GM19328 (cell line): ENCODE measurements at regions not wholly inside any gene's neighbourhood (a gene's known extent, or its start where the extent isn't known, plus 50 kb on each side); places are given as distances from the start of the nearest gene placed in this dataset.

Source experiments
- ATAC-seq: cut with Tn5 transposase; IDR thresholded peaks from one replicate; pipeline ENCODE4 v1.9.1; 2021; ENCODE audit warnings: mild to moderate bottlenecking, moderate library complexity; ENCODE audit not compliant: unreplicated experiment

DNA sequence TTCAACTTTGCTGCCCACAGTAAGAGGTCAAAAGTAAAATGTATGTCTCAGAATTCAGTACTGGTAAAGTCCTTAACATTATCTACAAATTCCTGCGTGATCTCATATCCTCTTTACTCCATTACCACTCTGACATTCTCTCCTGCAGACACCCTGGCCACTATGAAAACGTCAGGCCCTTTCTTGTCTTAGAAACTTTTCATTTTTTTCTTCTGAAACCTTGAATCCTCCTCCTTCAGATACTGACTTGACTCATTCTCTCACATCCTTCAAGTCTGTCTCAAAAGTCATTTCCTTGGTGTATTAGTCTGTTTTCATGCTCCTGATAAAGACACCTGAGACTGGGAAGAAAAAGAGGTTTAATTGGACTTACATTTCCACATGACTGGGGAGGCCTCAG is 262.3 kb downstream of the POU4F1 start:
- ATAC-seq, result peak; percentile 85

- no peak for ATAC-seq
These were observed 263.4 kb downstream of the POU4F1 start for GRCh38 chr13:78339927-78340326.

DNA sequence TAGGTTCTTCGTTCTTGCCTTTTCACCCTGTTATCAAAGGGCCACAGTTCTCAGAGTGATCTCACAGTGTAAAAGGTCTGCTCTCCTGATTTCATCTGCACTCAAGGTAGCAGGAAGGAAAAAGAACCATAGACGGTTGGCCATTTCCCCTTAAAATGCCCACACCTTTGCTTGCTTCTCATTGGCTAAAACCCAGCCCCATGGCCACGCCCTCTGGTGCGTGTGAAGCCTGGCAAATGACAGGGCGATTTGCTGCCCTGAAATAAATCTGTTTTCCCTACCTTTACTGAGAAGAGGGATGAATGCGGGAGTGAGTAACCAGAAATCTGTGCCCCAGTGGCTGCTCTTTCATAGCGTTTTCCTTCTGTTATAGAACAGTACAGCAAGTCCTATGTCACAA is 269.3 kb downstream of the POU4F1 start:
- no peak for ATAC-seq

- ATAC-seq, result no peak
These were observed 276.7 kb downstream of the POU4F1 start for GRCh38 chr13:78326633-78327032.

DNA sequence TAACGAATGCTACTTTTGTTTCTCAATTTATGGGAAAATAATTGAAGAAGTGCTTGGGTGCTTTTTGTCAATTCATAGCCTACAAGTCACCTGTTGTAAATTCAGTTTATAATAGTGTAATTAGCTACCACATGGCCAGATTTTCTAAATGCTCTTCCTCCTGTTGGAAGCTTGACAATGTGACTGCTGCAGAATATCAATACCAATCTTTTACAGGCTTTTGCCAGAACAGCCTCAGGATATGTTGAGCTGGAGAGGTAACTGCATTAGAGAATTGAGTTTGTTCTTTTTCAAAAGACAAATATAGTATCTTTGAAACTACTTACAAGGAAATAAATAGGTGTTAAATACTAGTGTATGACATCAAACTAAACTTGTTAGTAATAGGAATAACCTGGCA is 277.8 kb downstream of the POU4F1 start:
- no peak for ATAC-seq

DNA sequence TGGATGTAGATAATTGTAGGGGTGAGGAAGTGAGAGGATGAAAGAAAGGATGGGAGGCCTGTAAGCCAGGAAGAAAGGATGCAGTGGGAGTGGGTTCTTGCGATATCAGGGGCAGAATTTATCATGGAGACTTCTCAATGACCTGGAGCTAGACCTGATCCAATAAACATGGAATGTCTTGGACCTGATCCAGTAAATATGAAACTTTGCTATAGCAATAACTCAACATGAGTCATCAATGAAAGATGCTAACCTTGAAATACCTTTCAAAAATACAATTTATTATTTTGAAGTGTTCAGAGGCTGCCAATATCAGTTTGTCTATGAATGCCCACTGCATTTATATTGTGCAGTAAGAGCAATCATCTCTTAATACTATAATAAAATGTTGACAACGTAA is 279.5 kb downstream of the POU4F1 start:
- no peak for ATAC-seq

DNA sequence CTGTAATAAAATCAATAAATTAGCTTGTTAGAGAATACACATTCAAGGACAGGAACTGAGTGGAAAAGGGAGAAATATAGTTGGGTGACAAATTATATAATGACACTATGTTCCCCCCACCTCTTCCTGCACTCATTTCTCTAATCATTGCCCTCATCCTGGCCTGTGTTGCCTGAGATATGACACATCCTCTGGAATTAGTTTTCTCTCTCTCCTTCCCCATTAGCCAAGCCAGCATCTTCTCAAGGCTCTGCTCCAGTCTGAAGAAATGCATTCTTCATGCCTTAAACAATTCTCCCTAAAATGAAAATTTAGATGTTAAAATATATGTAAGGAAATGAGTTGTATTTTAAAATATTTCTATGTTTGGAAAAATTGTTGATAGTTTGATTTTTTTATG is 280.3 kb downstream of the POU4F1 start:
- ATAC-seq, result no peak

- ATAC-seq, result no peak
These were observed 284.2 kb downstream of the POU4F1 start for GRCh38 chr13:78319101-78319627.

- ATAC-seq, result no peak
These were observed 286.3 kb downstream of the POU4F1 start for GRCh38 chr13:78317030-78317429.

DNA sequence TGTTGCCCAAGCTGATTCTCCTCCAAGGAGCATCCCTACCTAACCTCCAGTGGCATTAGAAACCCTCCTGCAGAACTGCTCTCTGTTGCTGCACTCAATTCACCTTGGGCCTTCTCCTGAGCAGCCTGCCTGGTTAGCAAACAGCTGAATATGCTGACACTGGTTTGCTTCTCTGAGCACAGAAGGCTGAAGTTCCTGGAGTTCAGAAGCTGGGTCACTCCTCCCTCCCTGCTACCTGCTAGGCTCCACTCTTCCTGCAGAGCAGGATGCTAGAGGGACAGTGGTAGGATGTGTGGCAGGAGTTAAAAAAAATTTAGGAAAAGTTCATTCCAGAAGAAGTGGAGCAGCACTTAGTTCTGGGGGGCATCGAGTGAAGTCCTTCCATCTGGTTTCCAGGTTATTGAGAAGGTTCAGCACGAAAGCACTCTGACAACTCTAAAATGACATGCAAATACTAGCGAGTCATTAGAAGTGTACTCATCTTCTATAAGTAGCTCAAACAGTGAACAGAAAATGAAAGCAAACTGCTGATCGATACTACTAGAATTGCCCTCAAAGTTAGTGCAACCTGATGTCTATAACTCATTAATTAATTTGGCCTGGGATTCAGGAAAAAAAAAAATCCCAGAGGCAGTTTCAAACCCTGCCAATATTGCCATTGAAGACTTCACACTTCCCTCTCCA is 293.7 kb downstream of the POU4F1 start:
- no peak for ATAC-seq

GRCh38 chr13:78306519-78307206 is 296.7 kb downstream of the POU4F1 start:
- no peak for ATAC-seq

DNA sequence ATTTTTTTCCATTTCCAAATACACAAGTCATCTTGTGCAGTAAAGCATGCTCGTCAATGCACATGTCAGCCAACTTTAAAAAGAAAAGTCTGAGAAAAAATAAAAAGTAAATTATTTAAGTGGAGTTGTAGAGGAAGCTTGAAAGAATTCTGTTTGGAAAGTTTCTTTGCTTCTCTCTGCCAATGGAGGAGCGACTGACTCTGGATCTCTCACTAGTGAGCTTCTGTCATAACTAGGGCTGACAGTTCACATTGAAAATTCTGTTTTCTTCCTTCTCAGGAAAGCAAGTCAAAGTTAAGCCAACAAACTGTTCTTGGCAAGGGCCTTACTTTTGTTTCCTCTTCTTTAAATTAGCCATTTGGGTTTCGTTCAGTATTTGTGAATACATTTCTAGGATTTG is 298.2 kb downstream of the POU4F1 start:
- ATAC-seq, result no peak

DNA sequence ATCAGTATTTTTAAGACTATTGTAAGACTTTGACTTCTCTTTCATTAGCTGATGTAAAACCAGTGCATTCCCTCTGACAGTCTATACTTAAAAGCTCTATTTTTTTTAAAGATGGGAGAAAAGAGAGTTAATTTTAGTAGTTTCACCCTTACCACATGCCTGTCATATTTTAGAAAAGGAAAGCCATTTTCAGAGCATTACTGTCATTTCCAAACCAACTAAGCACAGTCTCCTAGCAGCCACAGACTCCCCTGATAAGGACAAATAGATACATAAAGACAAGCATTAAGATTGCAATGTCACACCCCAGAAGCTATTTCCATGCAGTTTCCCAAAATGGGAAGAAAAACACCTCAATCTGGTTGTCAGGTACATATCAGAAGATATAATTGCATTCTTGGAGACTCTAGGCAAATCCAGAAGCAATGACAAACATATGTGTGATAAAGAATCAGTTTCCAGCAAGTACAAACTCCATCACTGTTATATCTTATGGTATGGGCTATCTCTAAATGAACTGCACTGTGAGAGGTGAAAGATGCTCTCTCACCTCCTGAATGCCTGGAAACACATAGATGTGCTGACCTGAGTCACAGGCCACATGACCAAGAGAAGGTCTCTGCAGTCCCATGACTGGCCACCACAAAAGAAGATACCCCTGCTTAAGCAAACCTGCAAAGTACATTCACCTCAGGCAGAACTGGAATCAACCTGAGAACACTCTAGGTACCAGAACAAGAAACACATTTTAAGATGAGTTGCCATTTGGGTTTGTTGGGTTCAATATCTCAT is 303.3 kb downstream of the POU4F1 start:
- peak; percentile 66 for ATAC-seq

- no peak for ATAC-seq
These were observed 304.7 kb downstream of the POU4F1 start for GRCh38 chr13:78298657-78299056.

DNA sequence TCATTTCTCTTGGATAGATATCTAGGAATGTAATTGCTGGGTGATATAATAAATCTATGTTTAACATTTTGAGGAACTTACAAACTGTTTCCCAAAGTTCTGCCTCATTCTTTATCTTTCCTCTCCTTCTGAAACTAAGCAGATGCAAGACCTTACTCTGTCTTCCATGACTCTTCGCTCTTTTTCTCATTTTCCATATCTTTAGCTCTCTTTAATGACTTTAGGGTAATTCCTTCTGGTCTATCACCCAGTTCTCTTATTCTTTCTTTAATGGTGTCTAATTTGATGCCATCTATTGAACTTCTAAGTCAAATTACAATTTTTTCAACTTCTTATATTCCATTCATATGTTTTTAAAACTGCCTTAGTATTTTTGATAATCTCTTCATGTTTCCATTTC is 316.6 kb downstream of the POU4F1 start:
- ATAC-seq, result no peak

- no peak for ATAC-seq
These were observed 338.3 kb downstream of the POU4F1 start for GRCh38 chr13:78265098-78265497.

- ATAC-seq, result no peak
These were observed 339.7 kb upstream of the EDNRB start for GRCh38 chr13:78258304-78258703.

DNA sequence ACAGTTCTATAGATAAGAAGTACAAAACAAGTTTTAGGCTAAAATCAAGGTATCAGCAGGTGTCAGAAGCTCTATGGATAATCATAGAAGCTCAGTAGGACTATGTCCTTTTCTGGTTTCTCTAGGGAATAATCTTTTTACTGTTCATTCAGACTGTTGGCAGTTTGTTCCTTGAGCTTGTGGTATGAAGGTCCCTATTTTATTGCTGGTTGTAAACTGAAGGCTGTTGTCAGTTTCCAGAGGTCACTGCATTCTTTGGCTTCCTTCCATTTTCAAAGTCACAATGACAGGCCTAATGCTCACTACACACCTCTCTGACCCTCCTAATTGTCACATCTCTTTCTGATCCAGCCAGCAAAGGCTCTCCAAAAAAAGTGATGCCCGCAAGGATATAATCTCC is 337.9 kb upstream of the EDNRB start:
- no peak for ATAC-seq

GRCh38 chr13:78254113-78254512 is 335.5 kb upstream of the EDNRB start:
- no peak for ATAC-seq

DNA sequence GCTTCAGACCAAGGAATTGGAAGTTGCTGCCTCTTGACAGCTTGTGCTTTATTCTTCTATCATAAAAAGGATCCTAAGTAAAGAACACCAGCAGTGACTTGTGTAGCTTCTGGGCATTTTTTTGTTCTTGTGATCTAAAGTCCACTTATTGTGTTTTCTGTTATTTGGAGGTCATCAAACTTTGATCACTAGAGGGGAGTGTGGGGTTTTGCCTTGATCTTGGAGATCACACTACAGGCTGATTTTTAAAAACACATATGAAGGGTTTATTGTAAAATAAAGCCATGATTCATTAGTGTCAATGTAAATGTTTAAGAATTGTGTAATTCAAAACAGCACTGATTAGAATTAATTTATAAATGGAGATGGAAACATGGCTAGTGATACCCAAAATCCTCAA is 328.7 kb upstream of the EDNRB start:
- no peak for ATAC-seq

GRCh38 chr13:78241278-78241919 is 322.8 kb upstream of the EDNRB start:
- ATAC-seq, result no peak
